GM18858 (cell line): ENCODE measurements at regions not wholly inside any gene's neighbourhood (a gene's known extent, or its start where the extent isn't known, plus 50 kb on each side); places are given as distances from the start of the nearest gene placed in this dataset.

Experiments
- ATAC-seq: cut with Tn5 transposase; IDR thresholded peaks from one replicate; pipeline ENCODE4 v1.9.1; 2021; ENCODE audit not compliant: unreplicated experiment

- no peak for ATAC-seq
These were observed 175.4 kb upstream of the GBE1 start for GRCh38 chr3:81936817-81937216.

DNA sequence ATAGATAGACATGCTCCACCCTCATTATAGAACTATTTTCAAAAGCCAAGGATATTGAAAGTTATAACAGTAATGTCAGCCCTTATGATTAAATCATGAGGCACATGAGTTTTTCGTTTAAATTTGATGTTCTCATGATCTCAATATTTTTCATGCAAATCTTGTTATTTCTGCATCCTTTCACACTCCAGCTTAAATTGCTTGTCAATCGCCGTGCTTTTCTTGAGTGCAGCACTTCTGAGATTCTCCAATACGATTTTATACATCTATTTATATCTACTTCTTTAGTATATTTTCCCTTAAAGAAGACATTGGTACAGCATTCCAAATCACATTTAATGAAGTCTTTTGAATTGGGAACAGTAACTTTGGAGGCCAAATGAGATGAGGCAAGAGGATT is 171.2 kb upstream of the GBE1 start:
- no peak for ATAC-seq

GRCh38 chr3:81931265-81932251 is 170.1 kb upstream of the GBE1 start:
- no peak for ATAC-seq

DNA sequence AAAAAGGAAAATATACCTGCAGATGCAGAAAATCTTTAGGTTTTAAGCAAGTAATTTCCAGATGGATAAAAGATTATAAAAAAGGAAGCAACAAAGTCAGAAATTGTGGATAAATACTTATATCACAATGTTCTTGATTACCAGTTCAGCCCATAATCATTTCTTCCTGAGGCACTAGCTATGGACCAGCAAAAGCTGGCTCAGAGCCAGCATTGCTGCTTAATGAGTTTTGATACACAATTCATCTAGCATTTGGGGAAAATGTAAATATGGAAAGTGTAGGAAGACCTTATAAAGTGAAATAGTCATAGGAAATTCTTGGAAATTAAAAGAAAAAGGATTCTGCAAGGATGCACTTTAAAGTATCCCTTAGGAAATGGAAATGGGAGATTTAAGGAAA is 168.3 kb upstream of the GBE1 start:
- no peak for ATAC-seq

DNA sequence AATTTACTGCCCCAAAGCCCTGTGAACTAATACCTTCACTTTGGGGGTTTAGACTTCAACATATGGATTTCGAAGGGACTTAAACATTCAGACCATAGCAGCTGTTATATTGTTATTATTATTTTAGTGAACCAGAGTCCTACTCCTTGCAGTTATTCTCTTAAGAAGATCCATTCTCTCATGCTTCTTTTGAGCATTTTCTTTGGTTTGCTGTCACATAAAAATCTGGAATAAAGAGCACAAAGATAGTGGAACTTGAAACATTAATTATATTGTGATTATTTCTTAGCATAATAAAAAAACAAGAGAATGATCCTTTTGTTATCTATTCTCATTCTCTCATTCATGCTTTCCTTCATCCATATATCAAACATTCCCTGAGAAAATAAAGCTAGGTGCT is 166.4 kb upstream of the GBE1 start:
- ATAC-seq, result no peak

GRCh38 chr3:81925385-81925784 is 163.9 kb upstream of the GBE1 start:
- ATAC-seq, result no peak

- ATAC-seq, result no peak
These were observed 161.6 kb upstream of the GBE1 start for GRCh38 chr3:81923038-81923437.

DNA sequence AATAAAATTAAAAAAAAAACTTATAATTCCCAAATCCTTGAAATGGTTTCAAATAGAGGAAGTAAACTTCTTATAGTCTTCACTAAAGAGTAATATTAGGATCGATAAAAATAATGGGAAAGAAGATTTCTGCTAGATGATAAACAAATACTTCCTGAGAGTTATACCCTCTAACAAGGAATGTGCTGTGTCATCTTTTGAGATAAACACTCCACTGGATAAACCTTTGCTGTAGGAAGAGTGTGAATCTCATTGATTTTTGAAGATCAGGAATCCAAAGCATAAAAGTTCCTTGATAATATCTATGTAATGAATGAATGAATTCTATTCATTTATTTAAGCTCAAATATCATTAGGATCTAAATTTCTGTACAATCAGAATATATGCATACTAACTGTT is 161.0 kb upstream of the GBE1 start:
- no peak for ATAC-seq

- ATAC-seq, result no peak
These were observed 159.4 kb upstream of the GBE1 start for GRCh38 chr3:81920816-81921215.

- ATAC-seq, result no peak
These were observed 155.4 kb upstream of the GBE1 start for GRCh38 chr3:81916890-81917289.

DNA sequence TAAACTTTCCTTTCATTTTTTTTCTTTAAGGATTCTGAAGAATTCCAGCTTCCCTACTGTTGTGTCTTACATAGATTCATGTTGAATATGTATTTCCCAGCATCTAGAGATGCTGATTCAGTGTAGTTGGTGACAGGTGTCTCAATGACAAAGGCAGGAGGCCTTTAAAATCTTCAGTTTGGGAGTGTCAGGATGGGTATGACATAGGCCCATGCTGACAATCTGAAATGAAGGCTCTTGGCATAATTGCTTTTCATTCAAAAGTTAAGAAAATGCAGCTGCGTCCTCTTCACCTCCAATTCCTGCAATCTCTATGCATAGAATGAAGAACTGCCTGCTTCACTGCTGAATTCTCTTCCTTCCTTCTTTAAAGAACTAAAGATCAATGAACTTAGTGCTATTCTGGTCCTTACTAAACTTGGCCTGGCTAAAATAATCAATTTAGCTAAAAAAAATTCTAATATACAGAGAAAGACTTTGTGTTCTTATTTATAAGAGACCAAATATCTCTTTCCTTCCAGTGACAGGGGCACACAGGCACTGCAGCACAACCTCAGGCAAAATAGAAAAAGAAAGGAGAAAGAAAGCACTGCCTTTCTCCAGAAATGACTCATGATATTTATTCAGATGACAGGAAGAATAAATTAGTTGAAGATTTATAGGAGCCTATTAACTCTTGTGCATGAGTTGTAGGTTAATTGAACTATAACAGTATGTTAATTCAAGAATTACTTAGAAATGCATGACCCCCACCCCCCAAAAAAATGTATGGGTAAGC is 152.6 kb upstream of the GBE1 start:
- no peak for ATAC-seq

DNA sequence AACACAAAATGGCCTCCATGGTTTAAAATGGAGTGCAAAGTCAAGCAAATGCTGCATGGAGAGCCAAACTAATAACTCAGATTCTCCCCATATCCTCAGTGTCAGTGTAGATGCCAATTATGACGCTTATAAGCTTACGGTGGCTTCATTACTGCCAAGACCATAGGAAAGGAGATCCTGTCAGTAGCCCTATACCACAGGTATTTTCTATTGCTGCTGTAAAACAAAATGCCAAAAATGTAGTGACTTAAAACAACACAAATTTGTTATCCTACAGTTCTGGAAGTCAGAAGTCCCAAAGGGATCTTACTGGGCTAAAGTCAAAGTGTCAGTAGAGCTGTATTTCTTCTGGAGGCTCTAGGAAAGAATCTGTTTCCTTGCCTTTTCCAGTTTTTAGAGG is 149.8 kb upstream of the GBE1 start:
- no peak for ATAC-seq

DNA sequence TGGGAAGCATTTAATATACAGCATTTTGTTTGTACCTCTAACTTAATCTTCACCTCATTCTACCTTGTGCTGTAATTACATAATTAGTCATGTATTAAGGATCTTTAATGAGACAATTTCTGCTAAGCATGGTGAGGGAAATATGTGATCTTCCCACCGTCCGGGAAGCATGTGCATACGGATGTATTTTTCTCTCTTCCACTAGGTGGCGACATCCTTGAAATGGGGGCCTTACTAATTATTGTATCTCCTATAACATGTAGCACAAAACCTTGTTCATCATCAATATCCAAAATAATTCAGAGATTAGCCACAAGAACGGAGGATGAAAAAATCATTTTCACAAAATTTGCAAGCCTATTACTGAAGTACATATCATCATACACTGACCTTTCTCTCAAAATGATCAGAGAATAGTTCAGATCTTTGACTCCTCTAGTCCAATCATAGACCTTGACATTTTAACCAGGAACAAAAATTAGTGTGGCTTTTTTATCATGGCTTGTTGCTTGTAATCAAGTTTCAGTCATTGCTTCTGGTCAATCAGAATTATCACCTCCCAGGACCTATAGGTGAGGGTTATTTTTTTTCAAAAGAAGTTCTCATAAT is 148.9 kb upstream of the GBE1 start:
- peak; percentile 68 for ATAC-seq

DNA sequence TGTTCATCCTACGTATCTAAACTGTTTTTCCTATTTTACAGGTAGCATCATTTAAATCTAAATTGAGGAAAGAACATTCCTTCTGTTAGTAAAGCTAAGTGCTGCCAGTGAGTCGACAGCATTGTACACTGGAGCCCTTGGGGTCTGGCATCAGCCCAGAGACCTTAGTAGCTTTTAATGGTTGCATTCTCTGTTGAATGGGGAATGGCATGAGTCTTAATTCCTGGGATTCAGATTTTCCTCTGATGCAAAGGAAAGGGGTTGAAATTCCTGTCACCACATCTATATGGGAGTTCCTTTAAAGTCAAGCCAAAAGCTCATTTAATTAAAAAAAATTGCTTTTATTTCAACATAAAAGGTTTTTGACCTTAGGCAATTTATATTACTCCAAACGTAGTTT is 148.4 kb upstream of the GBE1 start:
- ATAC-seq, result no peak

- no peak for ATAC-seq
These were observed 147.1 kb upstream of the GBE1 start for GRCh38 chr3:81908561-81908960.

DNA sequence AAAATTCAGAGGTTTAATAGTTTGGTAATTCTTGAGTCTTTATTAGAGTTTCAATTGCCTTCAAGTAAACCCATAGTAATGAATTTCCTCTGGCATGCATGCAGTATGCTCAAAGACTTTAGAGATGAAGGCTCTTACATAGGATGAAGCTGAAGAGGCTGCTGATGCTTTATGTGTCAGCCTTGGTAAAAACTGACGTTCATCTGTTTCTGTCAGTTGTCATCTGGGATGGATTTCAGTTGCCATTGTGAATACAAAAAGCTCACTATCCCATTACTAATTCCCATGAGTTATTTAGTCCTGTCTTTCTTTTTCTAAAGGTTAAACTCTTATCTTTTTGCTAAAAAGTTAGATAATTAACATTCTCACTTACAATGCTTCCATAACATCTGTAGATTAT is 136.9 kb upstream of the GBE1 start:
- no peak for ATAC-seq

DNA sequence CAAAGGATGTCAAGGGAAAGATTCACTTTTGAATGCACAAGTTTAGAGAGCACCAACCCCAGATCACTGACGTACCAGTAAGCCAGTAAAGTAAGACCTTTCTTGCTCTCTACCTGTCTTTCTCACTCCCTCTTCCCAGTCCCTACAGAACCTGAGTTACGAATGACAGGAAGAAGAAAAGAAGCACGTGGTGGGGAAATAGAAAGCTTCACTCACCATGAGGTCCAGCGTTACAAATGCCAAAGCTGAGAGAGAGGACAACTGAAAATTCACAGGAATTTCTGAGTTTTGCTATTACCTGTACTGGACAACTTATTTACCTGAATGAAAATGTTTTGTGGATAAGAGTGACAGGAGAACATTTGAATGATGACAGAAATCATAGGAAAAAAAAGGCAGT is 133.2 kb upstream of the GBE1 start:
- ATAC-seq, result no peak

DNA sequence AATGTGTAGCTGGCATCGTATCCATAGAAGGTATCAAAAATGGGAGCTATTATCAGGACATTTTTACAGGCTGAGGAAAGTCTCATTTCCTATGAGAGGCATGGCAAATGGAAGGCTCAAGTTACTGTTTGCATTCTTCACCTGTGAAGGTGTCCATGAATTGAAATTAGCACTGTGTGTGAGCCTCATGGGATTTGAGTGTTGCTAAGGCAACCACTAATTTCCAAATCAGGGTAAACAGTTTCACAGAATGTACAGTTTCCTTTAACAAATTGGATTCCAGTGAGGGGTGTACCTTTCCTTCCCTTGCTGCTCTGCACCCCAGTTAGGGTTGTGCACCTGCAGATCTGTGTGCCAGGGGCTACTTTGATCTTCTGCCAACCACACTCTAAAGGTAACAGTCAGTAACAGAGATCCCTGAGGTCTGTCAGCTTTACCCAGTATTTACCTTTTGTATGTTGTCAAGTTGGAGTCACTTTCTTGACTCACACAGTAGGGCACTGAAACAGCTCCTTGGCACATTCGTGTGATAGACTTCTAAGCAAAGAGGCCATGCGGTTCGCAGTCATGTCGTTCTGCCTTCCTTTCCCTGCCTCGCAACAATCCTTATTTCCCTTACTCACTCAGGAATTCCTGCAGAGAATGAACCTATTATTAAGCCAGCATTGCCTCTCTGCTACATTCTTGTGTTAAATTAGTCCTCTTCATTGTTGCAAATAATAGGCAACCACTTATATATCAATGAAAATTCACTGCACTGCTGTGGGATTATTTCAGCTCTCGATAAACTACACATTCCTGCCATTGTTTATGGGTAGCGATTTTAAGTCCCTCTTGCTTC is 129.8 kb upstream of the GBE1 start:
- ATAC-seq, result no peak

DNA sequence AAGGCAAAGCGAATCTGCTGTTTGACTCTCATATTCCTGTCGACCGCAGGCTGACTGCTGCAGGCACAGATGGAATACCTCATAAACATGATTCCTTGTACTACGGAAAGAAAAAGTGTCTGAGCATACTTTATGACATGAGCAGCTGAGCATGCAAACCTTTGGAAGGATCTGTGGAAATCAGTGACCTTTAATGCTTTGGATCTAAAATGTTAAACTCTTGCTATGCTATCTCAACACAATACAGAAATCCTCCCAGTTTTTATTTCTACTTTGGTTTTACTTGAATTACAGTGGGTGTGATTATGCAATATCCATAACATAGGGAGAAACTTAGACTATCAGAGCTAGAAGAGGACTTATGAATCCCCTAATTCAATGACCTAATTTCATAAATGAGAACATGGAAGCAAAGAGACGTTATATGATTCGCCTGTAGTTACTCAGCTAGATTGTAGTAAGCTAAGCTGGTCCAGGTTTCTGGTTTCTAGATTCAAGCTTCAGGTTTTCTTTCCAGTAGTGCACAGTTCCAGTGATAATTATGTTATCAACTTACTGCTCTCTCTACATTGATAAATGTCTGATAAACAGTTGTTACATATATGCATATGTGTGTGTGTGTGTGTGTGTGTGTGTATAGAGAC is 127.6 kb upstream of the GBE1 start:
- ATAC-seq, result no peak

DNA sequence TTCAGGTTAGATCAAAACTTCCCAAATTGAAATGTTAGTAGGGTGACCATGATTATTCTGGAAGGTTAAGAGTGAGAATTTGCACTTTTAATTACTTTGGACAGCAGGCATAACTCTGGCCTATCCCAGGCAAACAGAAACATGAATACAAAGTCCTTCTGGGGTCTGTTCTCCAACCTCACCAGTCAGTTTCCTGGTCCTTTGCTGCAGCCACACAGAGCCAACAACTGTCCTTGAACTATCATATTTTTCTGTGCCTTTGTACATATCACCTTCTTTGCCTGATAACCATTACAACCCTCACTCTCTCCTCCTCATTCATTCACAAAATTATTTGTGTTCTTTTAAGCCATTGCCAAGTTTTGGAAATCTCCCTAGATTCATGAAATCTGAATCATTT is 126.0 kb upstream of the GBE1 start:
- ATAC-seq, result no peak
